Lower leg skin (tissue), 4 donors: ENCODE measurements at regions not wholly inside any gene's neighbourhood (a gene's known extent, or its start where the extent isn't known, plus 50 kb on each side); places are given as distances from the start of the nearest gene placed in this dataset.

ENCODE experiments used
- DNase-seq, 2 donors: peaks; one replicate each; pipeline ENCODE4 v3.0.0-alpha.2; 2019; ENCODE audit warnings: low spot score in 2 of 2
- H3K4me3 ChIP-seq: fragments of 200-600 bp; sonication (generic); 2 replicates; pipeline ENCODE4 v1.5.1; 2017; ENCODE audit warnings: mild to moderate bottlenecking, low read depth; ENCODE audit not compliant: poor library complexity, severe bottlenecking
- CTCF ChIP-seq, 3 donors: fragments of 450-650 bp; IDR thresholded peaks; one replicate each; pipeline ENCODE4 v1.5.1; 2016; ENCODE audit warnings: antibody characterized with exemption in 3 of 3, mild to moderate bottlenecking in 3 of 3, moderate library complexity in 2 of 3
- POLR2A ChIP-seq, 2 donors: fragments of 450-650 bp; IDR thresholded peaks; one replicate each; pipeline ENCODE4 v1.6.1; 2016 to 2017; ENCODE audit warnings: antibody characterized with exemption in 2 of 2, mild to moderate bottlenecking in 1 of 2, moderate library complexity in 1 of 2
- WGBS, 2 donors: methylation state at CpG; one replicate each; pipeline ENCODE4 v1.1.5; 2018; 5-methylcytosine and 5-hydroxymethylcytosine counted together
- intact Hi-C: fragments of 100-400 bp; cut with DNase I; formaldehyde crosslinking; loops from one replicate; pipeline ENCODE4 v1.15.0; 2023; ENCODE audit warnings: low total_unique reads

GRCh38 chr1:57722285-57722978 is 298.6 kb upstream of the DAB1 start:
- no peak for DNase-seq
- H3K4me3 ChIP-seq: no peak overlapping the region
- intact Hi-C loops: no loop called here
- no peak for TF ChIP-seq POLR2A (IDR thresholded peaks at IDR 0.05)
- TF ChIP-seq CTCF (IDR thresholded peaks at IDR 0.05): no peak
- WGBS, 2 donors: 84 to 85% methylated on average over 4 of the region's 4 CpGs

DNA sequence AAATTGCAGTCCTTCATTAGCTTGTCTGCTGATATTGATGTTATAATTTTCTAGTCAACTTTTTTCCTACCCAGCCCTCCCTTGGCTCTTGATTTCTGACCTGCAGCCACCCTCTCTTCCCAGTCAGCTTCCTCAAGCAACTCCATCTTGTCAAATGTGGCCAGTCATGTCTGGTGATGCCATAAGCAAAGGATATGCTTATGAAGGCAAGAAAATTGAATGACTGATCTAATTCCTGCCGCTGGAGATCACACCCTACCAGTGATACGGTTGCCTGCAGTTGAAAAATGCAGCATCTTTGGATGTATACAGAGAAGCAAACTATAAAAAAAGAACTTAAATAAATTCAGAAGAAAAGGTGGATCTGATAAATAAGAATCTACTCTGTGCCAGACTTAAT is 297.1 kb upstream of the DAB1 start:
- WGBS, 2 donors: 87 to 88% methylated on average over 2 of the region's 2 CpGs

GRCh38 chr1:57719274-57719673 is 295.4 kb upstream of the DAB1 start:
- 37 to 46% methylated on average over 5 of the region's 5 CpGs for WGBS, 2 donors
- no peak for DNase-seq
- intact Hi-C loops: no loop called here
- no peak for TF ChIP-seq CTCF (IDR thresholded peaks at IDR 0.05)
- TF ChIP-seq POLR2A (IDR thresholded peaks at IDR 0.05): no peak
- no peak overlapping the region for H3K4me3 ChIP-seq

More for the DNA sequence above, 297.1 kb upstream of the DAB1 start:
- intact Hi-C loops: no loop called here
- TF ChIP-seq POLR2A (IDR thresholded peaks at IDR 0.05) (no peak), CTCF (IDR thresholded peaks at IDR 0.05) (no peak)
- H3K4me3 ChIP-seq: no peak overlapping the region
- DNase-seq: no peak

GRCh38 chr1:57713501-57713900 is 289.6 kb upstream of the DAB1 start:
- no peak for DNase-seq
- intact Hi-C loops: no loop called here
- TF ChIP-seq POLR2A (IDR thresholded peaks at IDR 0.05) (no peak), CTCF (IDR thresholded peaks at IDR 0.05) (no peak)
- no peak overlapping the region for H3K4me3 ChIP-seq

DNA sequence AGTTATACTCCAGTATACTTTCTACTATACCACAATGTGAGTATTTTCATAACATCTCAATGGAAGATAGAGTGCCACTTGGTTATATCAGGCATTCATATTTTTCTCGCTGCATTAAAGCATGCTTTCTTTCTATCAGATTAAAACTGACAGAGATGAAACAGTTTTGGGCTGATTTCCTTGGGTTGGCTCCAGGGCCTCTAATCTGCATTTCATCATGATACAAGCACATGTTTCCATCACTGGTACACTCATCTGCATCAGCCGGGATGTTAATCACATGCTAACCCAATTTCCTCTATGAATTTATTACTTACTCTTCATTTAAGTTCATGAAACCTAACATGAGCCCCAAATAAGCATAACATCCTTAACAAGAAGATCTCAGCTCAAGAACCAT is 289.0 kb upstream of the DAB1 start:
- WGBS, 2 donors: 47% methylated on average over 2 of the region's 2 CpGs
- no peak overlapping the region for H3K4me3 ChIP-seq
- DNase-seq: no peak
- intact Hi-C loops: no loop called here
- TF ChIP-seq CTCF (IDR thresholded peaks at IDR 0.05): no peak
- TF ChIP-seq POLR2A (IDR thresholded peaks at IDR 0.05): no peak

DNA sequence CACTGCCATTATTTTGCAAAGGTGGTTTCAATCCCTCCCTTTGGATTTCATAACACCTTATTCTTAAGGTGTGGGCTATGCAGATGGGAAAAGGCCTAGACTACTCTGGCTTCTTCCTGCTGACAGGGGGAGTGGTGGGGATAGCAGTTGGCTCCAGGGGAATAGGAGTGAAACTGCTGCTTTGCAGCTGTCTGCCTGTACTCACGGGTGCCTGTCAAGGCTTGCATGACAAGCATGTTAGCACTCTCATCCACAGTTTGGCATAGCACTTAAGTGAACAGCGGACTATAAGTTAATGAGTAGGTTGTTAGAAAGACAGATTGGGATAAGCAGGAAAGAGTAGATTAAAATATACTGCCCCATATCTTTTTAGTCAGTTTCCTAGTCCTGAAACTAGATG is 287.5 kb upstream of the DAB1 start:
- intact Hi-C loops: no loop called here
- DNase-seq: no peak
- WGBS, 2 donors: 33 to 47% methylated on average over 2 of the region's 2 CpGs
- TF ChIP-seq POLR2A (IDR thresholded peaks at IDR 0.05) (no peak), CTCF (IDR thresholded peaks at IDR 0.05) (no peak)
- H3K4me3 ChIP-seq: no peak overlapping the region
